ENCODE measurements at regions not wholly inside any gene's neighbourhood (a gene's known extent, or its start where the extent isn't known, plus 50 kb on each side); places are given as distances from the start of the nearest gene placed in this dataset.

GRCh38 chr10:94214481-94214893 is 148.3 kb downstream of the NOC3L start:
- TF ChIP-seq CTCF (IDR thresholded peaks at IDR 0.05) (no peak), POLR2A (IDR thresholded peaks at IDR 0.05) (no peak)

Measured in testis (tissue), 2 donors.